Smooth muscle cell (in vitro differentiated cells): ENCODE measurements at regions not wholly inside any gene's neighbourhood (a gene's known extent, or its start where the extent isn't known, plus 50 kb on each side); places are given as distances from the start of the nearest gene placed in this dataset.

Source experiments
- DNase-seq: peaks from one replicate; lab custom pipeline; 2025; ENCODE audit not compliant: unreplicated experiment; lab: John Stamatoyannopoulos, UW
- H2AFZ ChIP-seq: fragments of 200-600 bp; sonication (generic); 2 replicates; pipeline ENCODE4 v1.6.0; 2016; ENCODE audit warnings: antibody characterized with exemption, low read depth, mild to moderate bottlenecking
- H3F3A ChIP-seq: fragments of 200-600 bp; sonication (generic); 2 replicates; pipeline ENCODE4 v1.6.0; 2017; ENCODE audit warnings: antibody characterized with exemption, low read depth
- H3K27ac ChIP-seq: fragments of 200-600 bp; sonication (generic); 2 replicates; pipeline ENCODE4 v1.5.1; 2016; ENCODE audit warnings: low read depth, mild to moderate bottlenecking
- H3K27me3 ChIP-seq: fragments of 200-600 bp; sonication (generic); 2 replicates; pipeline ENCODE4 v1.6.1; 2016; ENCODE audit warnings: low read depth, mild to moderate bottlenecking
- H3K36me3 ChIP-seq: fragments of 200-600 bp; sonication (generic); 2 replicates; pipeline ENCODE4 v1.5.1; 2016; ENCODE audit warnings: low read depth
- H3K4me1 ChIP-seq: fragments of 200-600 bp; sonication (generic); 2 replicates; pipeline ENCODE4 v1.5.1; 2016; ENCODE audit warnings: low read depth
- H3K4me2 ChIP-seq: fragments of 200-600 bp; sonication (generic); 2 replicates; pipeline ENCODE4 v1.6.0; 2016; ENCODE audit warnings: mild to moderate bottlenecking
- H3K4me3 ChIP-seq: fragments of 200-600 bp; sonication (generic); 2 replicates; pipeline ENCODE4 v1.5.1; 2016; ENCODE audit warnings: mild to moderate bottlenecking
- H3K79me2 ChIP-seq: fragments of 200-600 bp; sonication (generic); 2 replicates; pipeline ENCODE4 v1.6.0; 2016; ENCODE audit warnings: low read depth, mild to moderate bottlenecking
- H3K9ac ChIP-seq: fragments of 200-600 bp; sonication (generic); 2 replicates; pipeline ENCODE4 v1.6.0; 2016; ENCODE audit warnings: low read depth
- H3K9me3 ChIP-seq: fragments of 200-600 bp; sonication (generic); replicated peaks from 2 replicates; pipeline ENCODE4 v1.5.1; 2016; ENCODE audit warnings: low read depth
- H4K20me1 ChIP-seq: fragments of 200-600 bp; sonication (generic); 2 replicates; pipeline ENCODE4 v1.6.0; 2016; ENCODE audit warnings: low read depth
- WGBS: methylation state at CpG from one replicate; pipeline ENCODE4 v1.1.7; 2016; ENCODE audit warnings: low lambda C conversion rate; 5-methylcytosine and 5-hydroxymethylcytosine counted together
- TF ChIP-seq, protein P1 (sequence below): fragments of 200-600 bp; sonication (generic); IDR thresholded peaks from 2 replicates; pipeline ENCODE4 v1.5.1; 2017; ENCODE audit warnings: borderline replicate concordance, mild to moderate bottlenecking, antibody characterized with exemption; ENCODE audit not compliant: insufficient read depth, poor library complexity, severe bottlenecking

DNA sequence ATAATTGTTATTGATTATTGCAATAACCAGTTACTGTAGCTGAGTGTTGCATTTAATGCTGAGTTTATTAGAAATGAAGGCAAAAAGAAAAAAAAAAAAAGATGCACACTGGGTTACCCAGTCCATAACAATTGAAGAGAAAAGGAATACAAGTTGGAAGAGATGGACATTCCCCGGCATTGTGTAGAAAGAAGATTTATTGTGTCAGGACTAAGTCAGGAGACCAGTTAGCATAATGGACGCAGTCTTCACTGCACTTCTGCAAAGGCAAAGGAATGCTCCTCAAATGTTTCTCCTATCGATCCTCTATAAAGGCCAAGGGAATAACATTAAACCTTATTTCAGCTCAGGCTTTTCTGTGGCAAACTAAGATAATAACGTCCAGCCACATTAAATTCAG lies 157.8 kb downstream of the INSIG2 start:
- Histone ChIP-seq H3K9me3 (no peaks in the 10 kb centered on the region), H3K36me3 (no peaks in the 10 kb centered on the region), H3K4me2 (no peak overlapping the region), H4K20me1 (no peaks in the 10 kb centered on the region), H3K4me1 (peaks cover 4% of the 10 kb centered on the region), H3F3A (no peaks in the 10 kb centered on the region), H2AFZ (no peak overlapping the region), H3K9ac (no peak overlapping the region), H3K79me2 (no peaks in the 10 kb centered on the region), H3K27me3 (no peaks in the 10 kb centered on the region), H3K27ac (no peak overlapping the region), H3K4me3 (no peak overlapping the region)
- TF ChIP-seq, protein P1, sequence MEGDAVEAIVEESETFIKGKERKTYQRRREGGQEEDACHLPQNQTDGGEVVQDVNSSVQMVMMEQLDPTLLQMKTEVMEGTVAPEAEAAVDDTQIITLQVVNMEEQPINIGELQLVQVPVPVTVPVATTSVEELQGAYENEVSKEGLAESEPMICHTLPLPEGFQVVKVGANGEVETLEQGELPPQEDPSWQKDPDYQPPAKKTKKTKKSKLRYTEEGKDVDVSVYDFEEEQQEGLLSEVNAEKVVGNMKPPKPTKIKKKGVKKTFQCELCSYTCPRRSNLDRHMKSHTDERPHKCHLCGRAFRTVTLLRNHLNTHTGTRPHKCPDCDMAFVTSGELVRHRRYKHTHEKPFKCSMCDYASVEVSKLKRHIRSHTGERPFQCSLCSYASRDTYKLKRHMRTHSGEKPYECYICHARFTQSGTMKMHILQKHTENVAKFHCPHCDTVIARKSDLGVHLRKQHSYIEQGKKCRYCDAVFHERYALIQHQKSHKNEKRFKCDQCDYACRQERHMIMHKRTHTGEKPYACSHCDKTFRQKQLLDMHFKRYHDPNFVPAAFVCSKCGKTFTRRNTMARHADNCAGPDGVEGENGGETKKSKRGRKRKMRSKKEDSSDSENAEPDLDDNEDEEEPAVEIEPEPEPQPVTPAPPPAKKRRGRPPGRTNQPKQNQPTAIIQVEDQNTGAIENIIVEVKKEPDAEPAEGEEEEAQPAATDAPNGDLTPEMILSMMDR: no peak
- no peak for DNase-seq
- 85% methylated on average over 4 of the region's 4 CpGs for WGBS

GRCh38 chr2:118244686-118245085 lies 156.4 kb downstream of the INSIG2 start:
- H3F3A ChIP-seq: no peaks in the 10 kb centered on the region
- H3K36me3 ChIP-seq: no peaks in the 10 kb centered on the region
- no peaks in the 10 kb centered on the region for H3K4me1 ChIP-seq
- H3K9ac ChIP-seq: no peak overlapping the region
- TF ChIP-seq, protein P1: no peak
- H3K27me3 ChIP-seq: no peaks in the 10 kb centered on the region
- no peaks in the 10 kb centered on the region for H4K20me1 ChIP-seq
- no peak overlapping the region for H3K4me2 ChIP-seq
- H2AFZ ChIP-seq: no peak overlapping the region
- WGBS: 97% methylated on average over 1 of the region's 1 CpG
- no peaks in the 10 kb centered on the region for H3K9me3 ChIP-seq
- DNase-seq: no peak
- H3K27ac ChIP-seq: no peak overlapping the region
- H3K79me2 ChIP-seq: no peaks in the 10 kb centered on the region
- no peak overlapping the region for H3K4me3 ChIP-seq

GRCh38 chr2:118243031-118243430 lies 154.8 kb downstream of the INSIG2 start:
- H3K27ac ChIP-seq: no peak overlapping the region
- no peaks in the 10 kb centered on the region for H3K9me3 ChIP-seq
- H3K79me2 ChIP-seq: no peaks in the 10 kb centered on the region
- DNase-seq: no peak
- no peaks in the 10 kb centered on the region for H3K27me3 ChIP-seq
- H3K4me3 ChIP-seq: no peak overlapping the region
- no peak overlapping the region for H3K9ac ChIP-seq
- no peaks in the 10 kb centered on the region for H4K20me1 ChIP-seq
- H3K4me2 ChIP-seq: no peak overlapping the region
- 68% methylated on average over 2 of the region's 2 CpGs for WGBS
- H2AFZ ChIP-seq: no peak overlapping the region
- H3F3A ChIP-seq: no peaks in the 10 kb centered on the region
- no peaks in the 10 kb centered on the region for H3K4me1 ChIP-seq
- TF ChIP-seq, protein P1: no peak
- H3K36me3 ChIP-seq: no peaks in the 10 kb centered on the region

GRCh38 chr2:118242216-118242615 lies 153.9 kb downstream of the INSIG2 start:
- Histone ChIP-seq H3K27ac (no peak overlapping the region), H3F3A (no peaks in the 10 kb centered on the region), H3K36me3 (no peaks in the 10 kb centered on the region), H3K9ac (no peak overlapping the region), H3K4me2 (no peak overlapping the region), H2AFZ (no peak overlapping the region), H3K27me3 (no peaks in the 10 kb centered on the region), H3K4me3 (no peak overlapping the region), H4K20me1 (no peaks in the 10 kb centered on the region), H3K79me2 (no peaks in the 10 kb centered on the region), H3K9me3 (no peaks in the 10 kb centered on the region), H3K4me1 (no peaks in the 10 kb centered on the region)
- DNase-seq: no peak
- 73% methylated on average over 2 of the region's 2 CpGs for WGBS
- TF ChIP-seq, protein P1: no peak
